SKM-1 (cell line): ENCODE measurements at regions not wholly inside any gene's neighbourhood (a gene's known extent, or its start where the extent isn't known, plus 50 kb on each side); places are given as distances from the start of the nearest gene placed in this dataset.

Experiments used
- DNase-seq: peaks from one replicate; lab custom pipeline; 2025; ENCODE audit not compliant: unreplicated experiment; lab: John Stamatoyannopoulos, UW

DNA sequence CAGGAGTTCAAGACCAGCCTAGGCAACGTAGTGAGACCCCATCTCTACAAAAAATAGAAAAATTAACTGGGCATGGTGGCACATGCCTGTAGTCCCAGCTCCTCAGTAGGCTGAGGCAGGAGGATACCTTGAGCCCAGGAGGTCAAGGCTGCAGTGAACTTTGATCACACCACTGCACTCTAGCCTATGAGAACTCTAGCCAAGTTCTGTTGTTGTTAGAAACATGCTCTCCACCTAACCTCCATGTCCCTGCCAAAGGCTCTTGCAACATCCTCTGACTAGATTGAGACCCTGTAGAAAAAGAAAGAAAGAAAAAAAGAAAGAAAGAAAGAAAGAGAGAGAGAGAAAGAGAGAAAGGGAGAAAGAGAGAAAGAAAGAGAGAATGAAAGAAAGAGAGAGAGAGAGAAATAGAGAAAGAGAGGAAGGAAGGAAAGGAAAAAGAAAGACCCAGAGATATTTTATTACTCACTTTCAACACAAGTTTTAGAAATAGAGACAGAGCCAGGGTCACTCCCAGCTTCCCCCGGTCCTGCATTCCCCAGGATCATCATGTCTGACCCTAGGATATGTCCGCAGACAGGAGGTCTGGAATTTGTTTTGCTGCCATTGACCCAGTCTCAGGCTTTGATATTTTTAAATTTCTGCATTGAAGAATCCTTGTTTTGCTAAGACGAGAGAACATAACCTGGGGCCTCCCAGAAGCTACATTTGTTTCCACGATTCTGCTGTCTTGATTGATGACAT, 376.5 kb upstream of the CDH5 start:
- no peak for DNase-seq

- DNase-seq = no peak
Observed at GRCh38 chr16:65988024-65988595, 378.4 kb upstream of the CDH5 start.

DNA sequence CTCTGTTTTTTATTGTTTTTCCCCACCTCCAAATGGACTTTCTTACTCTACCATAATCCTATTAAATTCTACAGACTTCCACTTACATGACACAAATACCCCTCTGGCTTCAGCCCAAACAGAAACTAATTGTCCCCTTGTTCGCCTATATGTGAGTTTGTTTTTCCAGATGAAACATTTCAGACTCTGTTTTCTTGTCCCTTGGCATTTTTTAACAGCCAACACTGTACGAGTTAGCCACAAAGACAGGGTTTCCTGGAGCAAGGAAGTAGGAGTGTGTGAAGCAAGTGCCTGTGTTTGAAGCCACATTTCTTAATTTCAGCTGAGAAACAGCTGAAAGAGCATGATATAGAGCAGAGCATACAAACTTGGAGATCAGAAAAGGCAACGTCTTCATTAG, 382.2 kb upstream of the CDH5 start:
- no peak for DNase-seq

DNA sequence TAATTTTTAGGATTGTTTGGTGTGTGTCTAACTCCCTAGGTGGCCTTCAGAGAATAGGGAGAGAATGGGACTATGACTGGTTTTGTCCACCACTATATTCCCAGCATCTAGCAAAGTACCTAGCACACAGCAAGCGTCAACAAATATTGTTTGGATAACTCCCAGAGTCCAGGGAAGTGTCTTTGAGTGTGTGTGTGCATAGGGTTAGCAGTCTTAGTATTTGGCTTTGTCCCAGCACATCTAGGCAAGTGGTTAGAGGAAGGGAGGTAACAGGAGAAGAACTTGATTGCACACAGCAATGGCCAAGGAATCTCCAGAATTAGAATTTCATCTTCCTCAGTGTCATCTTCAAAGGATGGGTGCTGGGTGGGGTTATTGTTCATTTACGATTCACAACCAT, 385.4 kb upstream of the CDH5 start:
- DNase-seq = no peak

- DNase-seq = no peak
Observed at GRCh38 chr16:65975049-65975708, 391.3 kb upstream of the CDH5 start.

- DNase-seq = no peak
Observed at GRCh38 chr16:65967376-65967775, 399.1 kb upstream of the CDH5 start.

- no peak for DNase-seq
Observed at GRCh38 chr16:65965628-65966027, 400.9 kb upstream of the CDH5 start.

GRCh38 chr16:65964752-65965151, 401.7 kb upstream of the CDH5 start:
- no peak for DNase-seq

DNA sequence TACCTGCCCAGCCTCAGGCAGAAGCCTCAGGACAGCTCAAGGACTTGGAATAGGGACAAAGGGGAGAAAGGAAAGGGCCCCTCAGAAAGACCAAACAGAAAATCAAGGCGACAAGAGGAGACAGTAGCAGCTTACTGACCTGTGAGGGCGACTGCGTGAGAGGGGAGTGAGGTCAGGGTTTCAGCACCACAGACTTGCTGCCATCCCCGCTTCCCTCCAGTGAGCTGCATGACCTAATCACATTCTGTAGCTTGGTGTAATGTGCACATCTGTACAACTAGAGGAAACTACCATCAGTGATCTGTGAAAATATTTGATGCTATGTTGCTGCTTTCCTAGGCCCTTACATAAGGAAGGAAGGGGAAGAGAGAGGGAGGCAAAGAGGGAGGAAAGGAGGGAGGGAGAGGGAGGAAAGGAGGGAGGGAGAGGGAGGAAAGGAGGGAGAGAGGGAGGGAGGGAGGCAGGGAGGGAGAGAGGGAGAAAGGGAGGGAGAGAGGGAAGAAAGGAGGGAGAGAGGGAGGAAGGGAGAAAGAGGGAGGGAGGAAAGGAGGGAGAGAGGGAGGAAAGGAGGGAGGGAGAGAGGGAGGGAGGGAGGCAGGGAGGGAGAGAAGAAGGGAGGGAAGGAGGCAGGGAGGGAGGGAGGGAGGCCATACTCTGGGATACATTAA, 404.9 kb upstream of the CDH5 start:
- no peak for DNase-seq

DNA sequence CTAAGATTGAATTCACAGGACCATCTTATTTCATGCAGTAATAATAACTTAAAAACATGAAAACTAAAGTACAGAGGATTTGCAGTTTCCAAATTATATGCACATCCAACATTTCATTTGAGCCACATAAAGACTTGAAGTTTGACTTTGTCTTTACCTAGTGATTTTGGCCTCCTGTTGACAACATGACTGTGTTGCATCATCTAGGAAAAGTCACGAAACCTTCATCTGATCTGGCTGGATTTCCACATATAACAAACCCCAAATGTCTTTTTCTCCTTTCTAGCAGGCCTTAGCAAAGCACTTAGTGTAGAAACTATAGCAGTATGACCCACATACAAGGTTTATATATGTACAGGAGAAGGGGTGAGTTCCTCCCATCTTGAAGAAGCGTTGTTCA, 406.5 kb upstream of the CDH5 start:
- no peak for DNase-seq

GRCh38 chr16:65958086-65958485, 408.4 kb upstream of the CDH5 start:
- DNase-seq = no peak

DNA sequence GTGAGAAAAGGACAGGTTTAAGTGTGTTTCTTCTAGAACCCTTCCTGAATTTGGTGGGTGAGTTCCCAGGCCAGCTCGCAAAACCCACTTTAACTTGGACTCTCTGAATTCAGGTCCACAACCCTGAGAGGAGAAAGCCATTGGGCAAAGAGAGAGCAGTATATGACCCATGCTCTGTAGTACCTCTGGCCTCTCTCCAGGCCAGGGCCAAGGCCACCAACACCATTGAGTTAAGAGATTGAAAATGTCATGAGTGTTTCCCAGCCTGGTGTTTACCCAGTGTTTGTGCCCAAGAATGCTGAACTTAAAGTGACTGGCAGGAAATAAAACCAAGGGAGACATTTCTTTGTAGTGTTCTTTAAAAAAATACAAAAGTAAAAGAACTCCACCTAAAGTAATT, 410.4 kb upstream of the CDH5 start:
- DNase-seq = no peak

GRCh38 chr16:65954446-65954845, 412.0 kb upstream of the CDH5 start:
- no peak for DNase-seq

- DNase-seq = no peak
Observed at GRCh38 chr16:65950211-65950610, 416.3 kb upstream of the CDH5 start.

DNA sequence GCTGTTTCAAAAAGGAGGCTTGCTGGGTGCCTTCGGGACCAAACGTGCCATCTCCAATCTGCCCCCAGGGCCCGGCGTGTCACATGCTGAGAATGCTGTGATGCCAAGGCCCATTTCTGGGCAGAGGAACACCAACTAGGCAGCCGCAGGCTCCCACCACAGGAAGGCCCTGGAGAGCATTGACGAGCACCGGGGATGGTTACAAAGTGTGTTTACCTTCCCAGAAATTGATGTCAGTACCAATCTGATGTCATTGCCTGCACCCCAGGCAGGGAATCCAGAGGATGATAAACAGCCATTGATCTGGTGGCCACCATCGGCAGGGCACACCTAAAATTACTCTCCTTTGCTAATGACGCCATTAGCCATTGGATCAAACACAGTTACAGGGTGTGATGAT, 418.1 kb upstream of the CDH5 start:
- DNase-seq = no peak

DNA sequence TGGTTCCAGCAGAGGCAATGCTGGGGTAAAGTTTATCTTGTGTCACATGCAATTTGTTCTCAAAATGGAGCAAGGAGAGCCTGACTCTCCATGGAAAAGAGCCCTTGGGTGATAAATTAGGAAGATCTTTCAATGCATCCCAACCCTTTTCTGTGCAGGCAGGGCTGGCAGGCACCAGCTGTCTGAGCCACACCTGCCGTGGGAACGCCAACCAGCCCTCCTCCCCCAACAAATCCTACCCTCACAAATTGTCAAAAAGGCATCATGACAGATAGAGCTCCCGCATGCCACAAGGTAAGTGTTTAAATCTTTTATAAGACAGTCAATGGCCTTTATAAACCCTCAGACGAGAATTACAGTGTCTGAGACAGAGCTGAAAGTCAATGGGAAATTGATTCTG, 418.5 kb upstream of the CDH5 start:
- DNase-seq = no peak

DNA sequence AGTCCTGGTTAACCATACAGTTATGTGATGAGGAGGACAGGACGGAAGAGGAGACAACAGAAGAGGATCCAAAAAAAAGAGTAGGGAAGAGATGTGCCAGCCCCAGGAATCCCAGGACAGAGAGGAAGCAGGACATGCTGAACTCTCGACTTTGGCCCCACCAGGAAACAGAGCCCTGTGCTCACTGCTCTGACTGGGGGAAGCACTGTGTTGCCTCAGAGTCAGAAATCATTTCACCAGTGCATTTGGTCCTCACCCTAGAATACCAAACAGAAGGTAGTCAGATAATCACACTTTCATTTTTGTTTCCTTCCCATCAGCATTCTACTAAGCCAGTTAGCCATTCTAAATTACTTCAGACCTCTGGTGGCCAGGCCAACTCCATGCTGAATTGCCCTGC, 421.0 kb upstream of the CDH5 start:
- no peak for DNase-seq

DNA sequence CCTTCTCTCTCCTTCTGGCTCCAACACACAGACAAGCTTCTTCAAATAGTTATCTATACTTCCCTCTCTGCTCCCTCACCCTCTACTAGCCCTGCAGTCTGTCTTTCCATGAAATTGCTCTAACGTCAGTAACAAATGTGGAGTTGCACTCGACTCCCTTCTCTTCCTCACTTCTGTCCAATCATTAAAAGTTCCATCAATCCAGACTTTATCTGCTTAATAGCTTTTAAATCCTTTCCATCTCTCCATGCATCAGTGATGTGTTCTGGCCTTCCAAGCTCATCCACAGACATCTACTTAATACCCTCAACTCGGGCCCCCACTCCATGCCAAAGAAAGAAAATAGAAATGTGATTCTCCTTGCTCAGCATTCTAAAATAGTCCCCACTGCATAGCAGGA, 422.1 kb upstream of the CDH5 start:
- no peak for DNase-seq

- DNase-seq = no peak
Observed at GRCh38 chr16:65940711-65941110, 425.8 kb upstream of the CDH5 start.

DNA sequence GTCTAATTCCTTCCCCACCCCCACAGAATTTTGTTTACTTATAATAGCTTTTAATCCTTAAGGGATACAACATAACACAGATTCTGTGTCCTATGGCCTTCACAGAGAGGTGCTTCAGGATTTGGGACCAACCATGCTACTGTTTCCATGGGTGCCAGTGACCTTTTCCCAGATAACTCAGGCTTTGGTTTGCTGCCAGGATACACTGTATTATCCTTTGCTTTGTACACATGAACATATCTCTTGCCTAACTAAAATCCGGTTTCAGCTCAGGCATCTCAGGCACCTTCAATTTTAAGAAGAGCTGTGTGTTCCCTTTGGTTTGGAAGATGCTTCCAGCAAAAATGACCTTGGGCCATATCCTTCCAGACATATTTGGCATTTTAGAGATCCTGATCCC, 428.4 kb upstream of the CDH5 start:
- DNase-seq = no peak

DNA sequence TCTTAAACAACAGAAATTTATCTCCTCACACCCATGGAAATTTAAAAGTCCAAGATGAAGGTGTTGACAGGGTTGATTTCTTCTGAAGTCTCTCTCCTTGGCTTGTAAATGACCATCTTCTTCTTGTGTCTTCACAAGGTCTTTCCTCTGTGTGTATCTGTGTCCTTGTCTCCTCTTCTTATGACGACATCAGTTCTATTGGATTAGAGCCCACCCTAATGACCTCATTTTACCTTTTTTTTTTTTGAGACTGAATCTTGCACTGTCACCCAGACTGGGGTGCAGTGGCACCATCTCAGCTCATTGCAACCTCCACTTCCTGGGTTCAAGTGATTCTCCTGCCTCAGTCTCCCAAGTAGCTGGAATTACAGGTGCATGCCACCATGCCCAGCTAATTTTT, 429.0 kb upstream of the CDH5 start:
- no peak for DNase-seq

DNA sequence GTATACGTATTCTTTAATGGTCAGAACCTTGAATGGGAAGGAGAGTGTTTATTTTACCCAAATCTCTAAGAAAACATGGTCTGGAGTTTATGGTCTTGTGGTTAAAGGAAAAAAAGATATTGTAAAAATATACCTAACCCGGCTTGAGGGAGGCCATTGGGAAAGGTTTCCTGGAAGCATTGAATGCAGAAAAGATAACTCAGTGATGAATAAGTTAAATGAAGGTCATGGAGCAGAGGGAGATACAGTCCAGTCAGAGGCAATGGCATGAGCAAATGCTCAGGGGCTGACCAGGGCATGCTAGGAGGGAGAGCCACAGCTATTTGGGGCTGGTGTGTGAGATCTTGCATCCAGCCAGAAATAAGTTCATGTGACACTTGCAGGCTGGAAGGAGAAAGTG, 430.4 kb upstream of the CDH5 start:
- no peak for DNase-seq
